ENCODE measurements at regions not wholly inside any gene's neighbourhood (a gene's known extent, or its start where the extent isn't known, plus 50 kb on each side); places are given as distances from the start of the nearest gene placed in this dataset.

GRCh38 chr5:5613261-5613990 is 190.9 kb downstream of the ICE1 start:
- TF ChIP-seq, protein P1, sequence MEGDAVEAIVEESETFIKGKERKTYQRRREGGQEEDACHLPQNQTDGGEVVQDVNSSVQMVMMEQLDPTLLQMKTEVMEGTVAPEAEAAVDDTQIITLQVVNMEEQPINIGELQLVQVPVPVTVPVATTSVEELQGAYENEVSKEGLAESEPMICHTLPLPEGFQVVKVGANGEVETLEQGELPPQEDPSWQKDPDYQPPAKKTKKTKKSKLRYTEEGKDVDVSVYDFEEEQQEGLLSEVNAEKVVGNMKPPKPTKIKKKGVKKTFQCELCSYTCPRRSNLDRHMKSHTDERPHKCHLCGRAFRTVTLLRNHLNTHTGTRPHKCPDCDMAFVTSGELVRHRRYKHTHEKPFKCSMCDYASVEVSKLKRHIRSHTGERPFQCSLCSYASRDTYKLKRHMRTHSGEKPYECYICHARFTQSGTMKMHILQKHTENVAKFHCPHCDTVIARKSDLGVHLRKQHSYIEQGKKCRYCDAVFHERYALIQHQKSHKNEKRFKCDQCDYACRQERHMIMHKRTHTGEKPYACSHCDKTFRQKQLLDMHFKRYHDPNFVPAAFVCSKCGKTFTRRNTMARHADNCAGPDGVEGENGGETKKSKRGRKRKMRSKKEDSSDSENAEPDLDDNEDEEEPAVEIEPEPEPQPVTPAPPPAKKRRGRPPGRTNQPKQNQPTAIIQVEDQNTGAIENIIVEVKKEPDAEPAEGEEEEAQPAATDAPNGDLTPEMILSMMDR (IDR thresholded peaks at IDR 0.05; ENCODE audit: control insufficient read depth, extremely low read depth, insufficient read depth), result no peak
- no peak overlapping the region for H3K4me3 ChIP-seq (ENCODE audit: low read depth, low read length)
- no peak for DNase-seq (ENCODE audit: low read depth)

GRCh38 chr5:5612096-5612495 is 189.6 kb downstream of the ICE1 start:
- H3K4me3 ChIP-seq (ENCODE audit: low read depth, low read length), result no peak overlapping the region
- TF ChIP-seq, protein P1 (IDR thresholded peaks at IDR 0.05; ENCODE audit: control insufficient read depth, extremely low read depth, insufficient read depth), result no peak
- DNase-seq (ENCODE audit: low read depth), result no peak

DNA sequence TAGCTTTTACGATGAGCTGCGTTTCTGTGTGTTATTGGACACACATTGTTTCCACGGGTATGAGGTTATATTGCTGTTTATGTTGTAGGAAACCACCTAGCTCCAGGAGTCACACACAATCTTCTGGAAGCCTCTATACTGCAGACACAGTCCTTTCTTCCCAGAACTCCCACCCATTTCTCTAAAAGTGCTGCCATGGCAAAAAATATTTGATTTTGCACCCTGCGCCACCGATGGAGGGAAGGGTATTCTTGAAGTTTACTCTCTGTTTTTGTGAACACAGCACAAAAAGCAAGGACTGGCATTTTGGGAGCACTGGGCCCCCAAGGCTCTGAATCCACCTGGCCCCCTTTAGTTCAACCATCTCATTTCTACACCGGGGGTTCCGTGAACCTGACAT is 187.5 kb downstream of the ICE1 start:
- TF ChIP-seq, protein P1 (IDR thresholded peaks at IDR 0.05; ENCODE audit: control insufficient read depth, extremely low read depth, insufficient read depth), result no peak
- H3K4me3 ChIP-seq (ENCODE audit: low read depth, low read length), result no peak overlapping the region

GRCh38 chr5:5605170-5605764 is 182.8 kb downstream of the ICE1 start:
- H3K4me3 ChIP-seq (ENCODE audit: low read depth, low read length), result no peak overlapping the region
- no peak for DNase-seq (ENCODE audit: low read depth)
- TF ChIP-seq, protein P1 (IDR thresholded peaks at IDR 0.05; ENCODE audit: control insufficient read depth, extremely low read depth, insufficient read depth), result no peak

More for the DNA sequence above, 187.5 kb downstream of the ICE1 start:
- no peak for DNase-seq (ENCODE audit: low read depth)

DNA sequence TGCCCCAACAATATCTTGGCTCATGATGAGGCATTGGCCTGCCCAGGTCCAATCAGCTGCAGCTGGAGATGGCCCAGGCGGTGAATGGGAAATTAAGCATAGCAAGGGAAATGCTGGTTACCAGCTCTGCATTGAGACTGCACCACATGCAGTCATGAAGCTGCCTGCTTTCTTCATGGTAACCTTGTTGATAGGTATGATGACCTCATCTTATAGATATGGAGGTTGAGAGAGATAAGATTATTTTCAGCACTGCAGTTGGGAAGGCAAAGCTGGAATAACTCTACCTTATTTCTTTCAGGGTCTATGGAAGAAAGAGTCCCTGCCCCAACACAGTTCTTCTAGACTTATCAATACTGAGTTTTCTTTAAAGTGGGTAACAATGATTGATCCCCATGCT is 180.1 kb downstream of the ICE1 start:
- no peak overlapping the region for H3K4me3 ChIP-seq (ENCODE audit: low read depth, low read length)
- no peak for DNase-seq (ENCODE audit: low read depth)
- TF ChIP-seq, protein P1 (IDR thresholded peaks at IDR 0.05; ENCODE audit: control insufficient read depth, extremely low read depth, insufficient read depth), result no peak

GRCh38 chr5:5598547-5599113 is 176.2 kb downstream of the ICE1 start:
- H3K4me3 ChIP-seq (ENCODE audit: low read depth, low read length), result no peak overlapping the region
- no peak for DNase-seq (ENCODE audit: low read depth)
- TF ChIP-seq, protein P1 (IDR thresholded peaks at IDR 0.05; ENCODE audit: control insufficient read depth, extremely low read depth, insufficient read depth), result no peak
